ENCODE measurements at regions not wholly inside any gene's neighbourhood (a gene's known extent, or its start where the extent isn't known, plus 50 kb on each side); places are given as distances from the start of the nearest gene placed in this dataset.

DNA sequence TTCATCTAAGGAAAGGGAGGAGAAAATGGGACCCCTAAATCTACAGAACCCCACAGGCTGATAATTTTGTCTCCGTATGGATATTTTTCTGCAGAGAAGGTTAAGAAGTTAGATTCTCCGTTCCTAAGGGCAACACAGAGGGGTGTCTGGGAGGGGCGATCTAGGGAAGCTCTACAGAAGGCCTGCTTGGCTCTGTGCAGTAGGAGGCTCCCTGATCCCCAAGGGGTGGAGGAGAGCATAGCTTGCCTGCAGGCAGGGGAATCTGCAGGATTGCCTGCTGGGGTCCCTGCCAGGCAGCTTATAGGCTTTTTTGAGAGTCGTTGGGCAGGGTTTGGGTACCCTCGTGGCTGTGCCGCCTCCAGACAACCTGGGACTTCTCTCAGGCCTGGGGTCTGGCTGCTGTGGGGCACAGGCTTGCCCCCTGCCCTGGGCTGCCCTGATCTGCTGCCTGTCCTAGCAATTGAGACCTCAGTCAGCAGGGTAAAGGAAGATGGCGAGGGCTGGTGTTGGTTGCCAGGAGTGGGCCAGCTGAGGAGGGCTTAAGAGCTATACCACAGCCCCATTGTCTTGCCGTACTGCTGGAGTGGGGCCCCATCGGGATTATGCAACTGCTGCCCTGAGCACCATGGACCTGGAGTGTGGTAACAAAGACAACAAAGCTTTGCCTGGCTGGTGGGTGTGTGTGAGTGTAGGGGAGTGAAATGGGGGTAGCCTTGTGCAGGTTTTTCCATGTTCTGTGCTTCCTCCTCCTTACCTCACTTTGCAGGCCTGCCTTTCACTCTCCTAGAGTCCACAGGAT lies 74.1 kb downstream of the EFNB1 start:
- TF ChIP-seq, protein P1, sequence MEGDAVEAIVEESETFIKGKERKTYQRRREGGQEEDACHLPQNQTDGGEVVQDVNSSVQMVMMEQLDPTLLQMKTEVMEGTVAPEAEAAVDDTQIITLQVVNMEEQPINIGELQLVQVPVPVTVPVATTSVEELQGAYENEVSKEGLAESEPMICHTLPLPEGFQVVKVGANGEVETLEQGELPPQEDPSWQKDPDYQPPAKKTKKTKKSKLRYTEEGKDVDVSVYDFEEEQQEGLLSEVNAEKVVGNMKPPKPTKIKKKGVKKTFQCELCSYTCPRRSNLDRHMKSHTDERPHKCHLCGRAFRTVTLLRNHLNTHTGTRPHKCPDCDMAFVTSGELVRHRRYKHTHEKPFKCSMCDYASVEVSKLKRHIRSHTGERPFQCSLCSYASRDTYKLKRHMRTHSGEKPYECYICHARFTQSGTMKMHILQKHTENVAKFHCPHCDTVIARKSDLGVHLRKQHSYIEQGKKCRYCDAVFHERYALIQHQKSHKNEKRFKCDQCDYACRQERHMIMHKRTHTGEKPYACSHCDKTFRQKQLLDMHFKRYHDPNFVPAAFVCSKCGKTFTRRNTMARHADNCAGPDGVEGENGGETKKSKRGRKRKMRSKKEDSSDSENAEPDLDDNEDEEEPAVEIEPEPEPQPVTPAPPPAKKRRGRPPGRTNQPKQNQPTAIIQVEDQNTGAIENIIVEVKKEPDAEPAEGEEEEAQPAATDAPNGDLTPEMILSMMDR (IDR thresholded peaks at IDR 0.05; ENCODE audit: control insufficient read depth, insufficient read depth, low read depth, low read length, missing control alignments) = no peak
- H3K4me3 ChIP-seq (ENCODE audit: control insufficient read depth, low read depth, low read length) = no peak overlapping the region
- DNase-seq (ENCODE audit: low read depth) = no peak

- DNase-seq (ENCODE audit: low read depth) = no peak
- TF ChIP-seq, protein P1 (IDR thresholded peaks at IDR 0.05; ENCODE audit: control insufficient read depth, insufficient read depth, low read depth, low read length, missing control alignments) = no peak
- H3K4me3 ChIP-seq (ENCODE audit: control insufficient read depth, low read depth, low read length) = no peak overlapping the region
Measured at GRCh38 chrX:68901519-68901918, 72.7 kb downstream of the EFNB1 start.

GRCh38 chrX:68898598-68898997 lies 69.8 kb downstream of the EFNB1 start:
- DNase-seq (ENCODE audit: low read depth) = no peak
- H3K4me3 ChIP-seq (ENCODE audit: control insufficient read depth, low read depth, low read length) = no peak overlapping the region
- TF ChIP-seq, protein P1 (IDR thresholded peaks at IDR 0.05; ENCODE audit: control insufficient read depth, insufficient read depth, low read depth, low read length, missing control alignments) = no peak

GRCh38 chrX:68897118-68897945 lies 68.5 kb downstream of the EFNB1 start:
- no peak overlapping the region for H3K4me3 ChIP-seq (ENCODE audit: control insufficient read depth, low read depth, low read length)
- DNase-seq (ENCODE audit: low read depth) = no peak
- TF ChIP-seq, protein P1 (IDR thresholded peaks at IDR 0.05; ENCODE audit: control insufficient read depth, insufficient read depth, low read depth, low read length, missing control alignments) = no peak

DNA sequence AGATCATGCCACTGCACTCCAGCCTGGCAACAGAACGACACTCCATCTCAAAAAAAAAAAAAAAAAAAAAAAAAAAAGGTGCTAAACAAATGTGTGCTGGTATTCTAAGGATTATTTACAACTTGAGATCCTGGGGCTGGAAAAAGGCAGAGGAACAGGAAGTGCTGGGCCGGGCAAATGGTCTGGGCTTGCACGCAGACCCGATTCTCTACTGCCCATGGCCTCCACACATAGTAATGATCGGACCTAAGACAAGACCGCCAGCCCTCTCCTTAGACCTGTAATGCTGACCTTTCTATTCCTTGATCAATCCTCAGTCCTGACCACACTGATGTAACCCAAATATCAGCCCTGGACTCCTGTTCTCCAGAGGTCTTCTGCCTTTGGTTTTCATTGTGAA lies 67.8 kb downstream of the EFNB1 start:
- TF ChIP-seq, protein P1 (IDR thresholded peaks at IDR 0.05; ENCODE audit: control insufficient read depth, insufficient read depth, low read depth, low read length, missing control alignments) = no peak
- no peak overlapping the region for H3K4me3 ChIP-seq (ENCODE audit: control insufficient read depth, low read depth, low read length)
- no peak for DNase-seq (ENCODE audit: low read depth)

- TF ChIP-seq, protein P1 (IDR thresholded peaks at IDR 0.05; ENCODE audit: control insufficient read depth, insufficient read depth, low read depth, low read length, missing control alignments) = no peak
- DNase-seq (ENCODE audit: low read depth) = no peak
- H3K4me3 ChIP-seq (ENCODE audit: control insufficient read depth, low read depth, low read length) = no peak overlapping the region
Measured at GRCh38 chrX:68895778-68896177, 67.0 kb downstream of the EFNB1 start.

Data from AG09309 (cell line).